ENCODE measurements at regions not wholly inside any gene's neighbourhood (a gene's known extent, or its start where the extent isn't known, plus 50 kb on each side); places are given as distances from the start of the nearest gene placed in this dataset.
A peak's percentile ranks its signal among the peaks of the same experiment; 100 is the strongest.

DNA sequence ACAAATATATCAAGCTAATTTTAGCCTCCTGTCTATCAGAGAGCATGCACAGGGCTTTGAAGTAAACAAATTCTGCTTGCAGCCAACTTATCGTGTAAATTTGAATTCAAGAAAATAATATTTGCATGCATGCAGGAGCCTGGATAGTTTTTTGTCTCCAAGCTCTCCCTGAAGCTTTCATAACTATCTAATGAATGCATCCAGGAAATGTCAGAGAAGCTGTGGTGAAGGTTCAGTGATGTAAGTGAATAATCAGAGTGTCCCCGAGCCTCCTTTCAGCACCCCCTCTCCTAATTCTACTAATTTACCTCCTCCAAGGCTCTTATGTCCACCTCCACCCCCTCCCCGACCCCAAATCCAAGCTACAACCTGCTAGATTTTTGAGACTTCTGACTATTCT is 172.0 kb upstream of the ZNF32 start:
- no peak for DNase-seq (ENCODE audit: low read depth in 3 of 3)

DNA sequence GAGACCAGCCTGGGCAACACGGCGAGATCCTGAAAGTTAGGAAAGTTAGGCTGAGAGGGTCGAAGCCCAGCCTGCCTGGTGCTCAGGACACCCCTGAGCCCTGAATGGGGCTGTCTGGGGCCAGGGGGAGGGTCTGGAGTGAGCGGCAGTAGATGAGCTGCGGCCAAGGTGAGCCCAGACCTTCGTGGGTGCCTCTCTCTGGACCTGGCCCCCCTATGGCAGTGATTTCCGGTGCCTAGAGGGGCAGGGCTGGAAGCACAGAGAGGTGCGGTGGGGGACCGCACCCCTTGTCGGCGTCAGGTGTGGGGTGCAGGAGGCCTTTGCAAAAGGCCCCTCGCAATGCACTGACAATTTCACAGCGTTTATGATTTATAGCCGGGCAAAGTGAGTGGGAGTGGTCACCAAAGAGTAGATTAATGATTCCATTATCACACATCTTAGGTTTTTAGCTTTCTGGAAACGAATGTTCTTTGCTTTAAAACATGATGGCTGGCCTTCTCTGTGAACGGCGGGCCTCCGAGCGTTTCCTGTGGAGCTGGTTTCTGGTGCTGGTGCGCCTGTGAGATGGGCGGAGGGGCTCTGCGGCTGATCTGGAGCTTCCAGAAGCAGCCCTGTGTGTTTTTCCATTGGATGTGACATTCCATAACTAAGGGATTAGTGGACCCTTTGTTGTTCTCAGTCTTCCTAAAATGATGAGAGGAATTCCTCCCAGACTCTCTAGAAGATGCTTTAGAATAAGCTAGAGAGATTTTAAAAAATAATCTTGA is 171.0 kb upstream of the ZNF32 start:
- no peak for DNase-seq (ENCODE audit: low read depth in 3 of 3)

DNA sequence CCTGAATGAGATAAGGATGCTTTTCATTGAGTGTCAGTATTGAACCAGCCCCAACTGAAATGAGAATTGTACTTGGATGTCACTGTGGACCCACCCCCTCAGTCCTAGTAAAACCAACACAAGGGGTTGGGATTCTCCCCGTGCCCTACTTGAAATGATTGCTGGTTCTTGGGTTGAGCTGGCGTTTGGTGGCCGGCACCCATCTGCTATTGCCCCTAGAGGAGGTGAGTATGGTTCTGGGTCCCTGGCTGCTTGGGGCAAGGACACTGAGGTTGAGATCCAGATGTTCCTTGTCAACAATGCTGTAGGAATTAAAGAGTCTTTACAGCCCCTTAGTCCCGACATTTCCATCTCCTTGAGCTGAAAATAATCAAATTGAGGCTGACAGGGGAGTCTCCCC is 170.0 kb upstream of the ZNF32 start:
- DNase-seq (ENCODE audit: low read depth in 3 of 3) = no peak

DNA sequence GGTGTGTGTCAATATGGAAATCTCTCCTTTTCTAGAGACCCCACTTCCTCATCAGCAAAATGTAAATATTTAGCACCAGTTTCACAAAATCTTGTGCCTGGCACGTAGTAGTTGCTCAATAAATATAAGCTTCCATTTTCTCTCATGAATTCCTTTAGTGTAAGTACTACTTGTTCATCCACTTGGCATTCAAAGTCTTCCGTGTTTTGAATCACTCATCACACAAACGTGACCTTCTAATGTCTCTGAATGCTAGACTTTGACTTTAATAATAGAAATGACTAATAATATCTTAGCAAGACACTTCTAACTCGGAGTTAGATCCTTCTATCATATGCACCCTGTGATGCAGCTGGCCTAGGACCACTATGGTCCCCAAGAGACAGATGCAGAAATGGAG is 168.7 kb upstream of the ZNF32 start:
- no peak for DNase-seq (ENCODE audit: low read depth in 3 of 3)

DNA sequence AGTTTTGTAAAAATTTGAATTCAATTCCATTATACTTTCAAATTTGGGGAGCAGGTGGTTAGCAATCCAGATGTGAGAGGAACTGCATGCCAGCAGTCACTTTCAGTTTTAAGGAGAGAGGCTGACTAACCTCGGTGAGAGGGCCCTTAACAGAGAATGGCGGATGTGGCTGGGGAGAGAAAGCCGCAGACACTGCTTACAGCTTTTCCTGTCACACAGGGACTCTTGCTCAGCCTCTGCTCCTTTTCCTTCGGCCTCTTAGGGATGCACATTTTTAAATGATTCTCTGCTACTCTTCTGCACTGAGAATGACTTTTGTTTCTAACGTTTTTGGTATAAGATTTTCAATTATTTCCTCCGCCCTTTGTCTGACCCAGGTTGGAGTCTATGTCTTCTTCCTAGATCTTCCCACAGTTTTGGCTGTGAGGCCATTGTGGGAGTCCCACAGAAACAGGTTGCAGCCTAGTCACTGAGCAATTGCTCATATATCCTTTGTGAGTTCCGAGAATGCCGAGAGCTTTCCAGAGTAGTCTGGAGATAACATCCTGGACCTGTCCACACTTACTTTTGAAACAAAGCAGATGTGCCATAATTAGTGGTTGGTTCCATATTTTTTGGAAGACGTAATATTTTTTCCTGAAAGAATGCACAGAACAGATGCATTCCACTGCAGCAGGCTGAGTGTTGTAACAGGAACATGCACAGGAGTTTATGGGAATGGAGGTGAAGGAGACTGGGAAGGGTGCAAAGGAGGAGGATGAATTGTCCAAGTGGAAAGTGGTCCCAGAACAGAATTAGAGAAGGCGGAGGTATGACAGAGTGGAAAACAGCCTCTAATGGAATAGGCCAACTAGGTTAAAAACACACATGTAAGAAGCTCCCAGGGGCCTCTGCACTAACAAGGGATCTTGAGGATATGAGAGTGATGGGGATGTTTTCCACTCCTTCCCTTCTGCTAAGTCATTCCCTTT is 168.0 kb upstream of the ZNF32 start:
- peak; percentile 44 to 70 (median 63) for DNase-seq (ENCODE audit: low read depth in 3 of 3)

DNA sequence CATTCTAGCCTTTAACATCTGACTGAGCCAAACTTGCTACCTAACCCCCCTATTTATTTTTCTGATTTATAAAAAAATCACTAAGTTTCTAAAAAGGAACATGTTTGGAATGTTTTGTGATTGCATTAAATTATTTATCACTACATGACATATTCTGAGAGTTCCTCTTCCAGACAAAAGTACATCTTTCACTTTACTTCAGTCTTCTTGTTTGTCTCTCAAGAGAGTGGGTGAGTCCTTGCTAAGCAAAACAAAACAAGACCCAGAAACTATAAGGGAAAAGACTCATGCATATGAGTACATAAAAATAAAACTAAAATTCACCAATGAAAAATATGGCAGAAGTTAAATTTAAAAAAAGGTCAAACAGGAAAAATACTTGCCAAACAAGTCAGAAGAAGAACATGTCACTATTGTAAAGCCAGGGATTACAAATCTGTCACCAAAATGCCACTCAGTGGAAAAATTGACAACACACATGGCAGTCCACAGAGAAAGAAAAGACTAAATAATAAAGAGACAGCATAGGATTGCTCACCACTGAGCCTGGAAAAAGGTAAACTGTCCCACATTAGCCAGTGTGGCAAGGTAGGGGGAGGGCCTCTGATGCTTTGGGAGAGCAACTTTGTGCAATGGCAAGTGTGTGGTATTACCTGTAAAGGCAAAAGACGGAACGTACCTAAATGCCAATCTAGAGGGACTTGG is 166.7 kb upstream of the ZNF32 start:
- no peak for DNase-seq (ENCODE audit: low read depth in 3 of 3)

DNA sequence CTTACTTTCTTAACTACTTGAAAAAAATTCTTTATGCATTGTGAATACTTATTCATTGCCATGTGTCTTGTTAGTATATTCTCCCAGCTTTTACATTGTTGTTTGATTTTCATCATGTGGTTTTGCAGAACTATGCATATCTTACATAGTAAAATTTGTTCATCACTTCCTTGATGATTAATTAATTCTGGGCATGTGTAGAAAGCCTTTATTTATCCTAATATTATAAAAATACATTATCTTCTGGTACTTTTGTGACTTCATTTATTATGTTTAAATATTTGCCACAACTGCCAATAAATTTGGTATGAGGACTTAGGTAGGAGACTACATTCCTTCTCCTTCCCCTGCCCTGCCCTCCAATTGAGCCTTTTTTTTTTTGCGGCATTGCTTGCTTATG is 166.0 kb upstream of the ZNF32 start:
- no peak for DNase-seq (ENCODE audit: low read depth in 3 of 3)

DNA sequence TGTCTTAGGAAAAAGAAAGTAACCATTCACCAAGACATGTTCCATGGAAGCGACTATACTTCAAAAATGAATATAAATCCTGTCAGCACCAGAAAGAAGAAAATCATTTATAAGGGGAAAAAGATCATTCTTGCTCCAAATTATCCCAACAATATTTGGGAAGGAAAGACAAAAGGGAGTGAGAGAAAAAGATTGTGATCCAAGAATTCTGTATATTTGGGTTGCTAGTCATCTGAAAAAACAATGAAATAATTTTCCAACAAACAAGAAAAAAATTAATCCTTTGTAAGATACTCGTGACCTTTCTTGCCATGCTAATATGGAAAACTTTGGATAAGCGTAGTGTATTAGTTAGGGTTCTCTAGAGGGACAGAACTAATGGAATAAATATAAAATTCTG is 163.2 kb upstream of the ZNF32 start:
- no peak for DNase-seq (ENCODE audit: low read depth in 3 of 3)

DNA sequence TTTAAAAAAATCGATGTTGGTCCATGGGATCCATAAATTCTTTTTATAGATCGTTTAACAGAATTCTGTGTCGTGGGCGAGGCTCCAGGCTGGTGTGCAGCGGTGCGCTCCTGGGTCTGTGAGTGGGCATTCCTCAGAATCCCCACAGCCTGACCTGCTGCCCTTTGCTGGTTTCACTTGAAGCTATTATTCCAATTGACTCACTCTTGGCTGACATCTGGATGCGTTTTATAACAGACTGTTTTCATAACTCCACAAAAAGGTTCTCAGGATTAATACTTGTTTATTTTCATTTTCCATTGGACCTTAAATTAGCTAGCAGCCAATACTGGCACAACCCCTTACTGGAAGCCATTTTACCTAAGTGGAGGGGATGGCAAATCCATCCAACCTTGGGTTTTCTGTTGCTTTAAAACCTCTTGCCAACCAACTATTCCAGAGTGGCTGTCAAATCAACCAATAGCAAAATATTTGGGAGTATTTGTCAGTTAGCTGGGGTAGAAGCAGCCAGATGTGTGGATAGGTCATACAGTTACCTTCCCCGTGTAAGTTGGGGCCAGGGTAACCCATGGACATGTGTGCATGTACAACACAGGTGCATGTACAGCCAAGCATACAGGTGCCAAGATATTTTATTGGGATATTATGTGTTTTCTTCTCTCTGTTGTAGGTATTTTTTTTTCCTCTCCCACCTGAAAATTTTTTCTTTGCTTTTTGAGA is 160.7 kb upstream of the ZNF32 start:
- DNase-seq (ENCODE audit: low read depth in 3 of 3) = no peak

DNA sequence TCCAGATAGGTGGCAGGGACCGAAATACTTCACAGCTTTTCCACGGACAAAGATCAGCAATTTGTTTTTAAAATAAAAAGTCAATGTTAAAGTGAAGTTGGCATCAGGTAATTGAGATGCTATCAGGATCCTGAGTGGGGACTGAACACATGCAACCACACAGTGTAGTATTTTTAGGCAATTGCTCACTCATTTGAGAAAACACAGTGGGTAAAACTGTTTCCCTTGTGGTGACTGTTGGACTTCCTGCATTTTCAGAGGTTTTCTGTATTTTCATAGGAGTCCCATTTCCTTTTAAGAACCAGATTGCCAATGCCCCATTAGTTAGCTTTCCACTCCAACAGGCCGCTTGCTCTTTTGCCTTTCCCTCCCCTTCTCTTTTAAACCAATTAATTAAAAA is 159.5 kb upstream of the ZNF32 start:
- DNase-seq (ENCODE audit: low read depth in 3 of 3) = no peak

DNA sequence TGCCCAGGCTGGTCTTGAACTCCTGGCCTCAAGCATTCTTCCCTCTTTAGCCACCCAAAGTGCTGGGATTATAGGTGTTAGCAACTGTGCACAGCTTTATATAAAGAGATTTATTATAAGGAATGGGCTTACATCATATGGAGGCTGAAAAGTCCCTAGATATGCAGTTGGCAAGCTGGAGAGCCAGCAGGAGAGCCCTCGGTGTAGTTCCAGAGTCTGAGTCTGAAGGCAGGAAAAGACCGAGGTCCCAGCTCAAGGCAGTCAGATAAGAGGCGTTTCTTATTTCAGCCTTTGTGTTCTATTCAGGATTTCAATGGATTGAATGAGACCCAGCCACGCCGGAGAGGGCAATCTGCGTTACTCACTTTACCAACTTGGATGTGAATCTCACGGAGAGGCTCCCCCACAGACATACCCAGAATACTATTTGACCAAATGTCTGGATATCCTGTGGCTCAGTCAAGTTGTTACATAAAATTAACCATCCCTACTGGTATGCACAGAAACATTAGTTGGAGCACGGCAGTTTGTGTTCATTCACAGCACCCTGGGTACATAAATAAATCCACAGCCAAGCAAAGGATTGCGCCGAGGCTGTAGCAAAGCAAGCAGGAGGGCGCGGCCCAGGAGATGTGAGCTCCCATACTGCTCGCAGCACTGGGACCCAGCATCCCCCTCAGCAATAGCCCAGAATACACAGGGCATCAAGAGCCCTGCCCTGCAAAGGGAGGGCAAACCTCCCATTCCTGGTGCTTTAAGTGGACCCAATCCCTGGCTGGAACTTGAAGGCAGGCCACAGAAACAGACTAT is 158.4 kb upstream of the ZNF32 start:
- no peak for DNase-seq (ENCODE audit: low read depth in 3 of 3)

DNA sequence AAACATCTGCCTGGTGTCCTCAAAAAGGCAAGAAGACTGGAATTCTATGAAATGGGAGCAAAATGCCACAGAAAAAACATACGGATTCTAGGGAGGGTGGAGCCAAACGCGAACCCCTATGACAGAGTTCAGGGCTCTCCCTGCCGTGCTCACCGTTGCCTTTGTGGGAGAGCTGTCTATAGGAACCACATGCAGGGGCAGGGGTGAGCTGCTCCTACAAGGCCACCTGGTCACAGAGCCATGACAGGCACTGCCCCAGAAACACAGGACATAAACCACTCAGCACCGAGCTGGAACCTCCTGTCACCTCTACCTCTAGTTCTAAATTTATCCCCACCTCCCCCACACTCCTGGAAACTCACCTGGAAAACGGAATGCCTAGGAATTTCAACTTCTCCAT is 155.1 kb upstream of the ZNF32 start:
- no peak for DNase-seq (ENCODE audit: low read depth in 3 of 3)

DNA sequence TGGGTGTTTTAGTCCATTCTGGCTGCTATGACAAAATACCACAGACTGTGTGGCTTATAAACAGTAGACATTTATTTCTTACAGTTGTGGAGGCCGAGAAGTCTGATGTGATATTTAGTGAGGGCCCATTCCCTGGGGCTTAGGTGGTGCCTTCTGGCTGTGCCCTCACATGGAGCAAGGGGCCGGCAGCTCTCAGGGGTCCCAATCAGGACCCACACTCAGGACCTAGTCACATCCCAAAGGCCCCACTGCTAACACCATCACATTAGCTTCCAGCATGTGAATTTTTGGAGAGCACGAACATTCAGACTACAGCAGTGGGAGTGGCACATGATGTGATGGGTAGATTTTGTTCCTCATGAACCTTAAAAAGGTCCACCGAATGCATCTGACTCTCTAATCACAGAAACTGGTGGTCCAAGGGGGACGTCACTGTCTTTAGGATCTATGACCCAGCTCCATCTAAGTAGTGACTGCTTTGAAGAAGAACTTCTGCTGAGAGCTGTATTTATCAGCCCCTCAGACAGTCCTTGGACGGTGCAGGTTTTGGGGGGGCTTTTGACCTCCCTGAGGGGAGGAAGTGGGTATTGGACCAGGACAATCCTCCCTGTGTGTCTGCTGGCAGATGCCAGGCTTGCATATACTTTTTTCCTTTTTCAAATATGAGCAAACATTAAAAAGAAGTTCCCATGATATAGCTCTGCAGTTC is 154.5 kb upstream of the ZNF32 start:
- no peak for DNase-seq (ENCODE audit: low read depth in 3 of 3)

DNA sequence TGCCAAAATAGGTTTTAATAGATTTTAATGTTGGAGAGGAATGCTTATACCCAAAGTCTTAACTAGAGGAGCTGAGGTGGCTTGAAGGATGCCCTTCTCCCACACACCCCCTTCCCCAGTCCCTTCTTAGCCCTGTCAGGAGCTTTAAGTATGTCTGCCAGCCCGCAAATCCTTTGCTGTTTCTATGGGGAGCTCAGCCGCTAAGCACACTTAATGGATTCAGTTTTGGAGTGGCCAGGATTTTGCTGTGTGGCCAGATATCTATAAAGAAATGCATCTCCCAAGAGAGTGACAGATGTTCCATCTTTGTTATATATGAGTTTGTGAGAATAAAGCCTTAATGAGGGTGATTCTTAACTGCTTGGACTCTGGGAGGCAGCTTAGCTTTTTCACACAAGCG is 152.9 kb upstream of the ZNF32 start:
- DNase-seq (ENCODE audit: low read depth in 3 of 3) = no peak

DNA sequence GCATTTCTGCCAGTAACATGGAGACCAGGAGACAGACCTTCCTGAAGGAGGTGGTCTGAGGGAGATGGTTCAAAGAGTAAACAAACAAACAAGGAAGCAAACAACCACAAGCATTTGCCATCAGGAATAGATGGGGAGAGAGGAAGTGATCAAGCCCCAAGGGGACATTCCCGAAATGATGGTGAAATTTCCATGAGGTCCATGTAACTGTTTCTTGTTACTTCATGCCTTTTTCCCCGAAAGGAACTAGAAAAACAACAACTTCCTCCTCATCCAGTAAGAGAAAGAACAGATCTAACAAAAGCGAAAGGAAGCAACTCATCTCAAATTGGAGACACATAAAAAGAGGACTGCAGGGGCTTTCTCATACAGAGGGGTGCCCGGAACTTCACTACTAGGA is 152.5 kb upstream of the ZNF32 start:
- no peak for DNase-seq (ENCODE audit: low read depth in 3 of 3)

DNA sequence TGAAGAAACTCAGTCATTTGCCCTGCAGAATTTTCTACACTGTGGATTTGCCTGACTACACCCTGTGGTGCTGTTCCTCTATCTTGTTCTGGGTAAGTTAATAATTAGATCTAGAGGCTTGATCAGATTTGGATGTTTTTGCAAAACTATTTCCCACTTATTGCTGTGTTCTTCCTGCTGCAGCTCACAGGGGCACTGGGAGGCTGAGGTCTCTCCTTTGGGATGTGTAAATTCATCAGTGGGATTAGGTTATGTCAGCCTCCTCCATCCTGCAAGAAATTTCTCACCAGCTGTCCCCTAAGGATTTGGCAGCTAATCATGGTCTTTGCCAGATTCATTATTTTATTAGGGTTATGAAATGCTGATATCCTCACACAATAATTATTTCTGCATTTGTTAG is 148.1 kb upstream of the ZNF32 start:
- DNase-seq (ENCODE audit: low read depth in 3 of 3) = no peak

DNA sequence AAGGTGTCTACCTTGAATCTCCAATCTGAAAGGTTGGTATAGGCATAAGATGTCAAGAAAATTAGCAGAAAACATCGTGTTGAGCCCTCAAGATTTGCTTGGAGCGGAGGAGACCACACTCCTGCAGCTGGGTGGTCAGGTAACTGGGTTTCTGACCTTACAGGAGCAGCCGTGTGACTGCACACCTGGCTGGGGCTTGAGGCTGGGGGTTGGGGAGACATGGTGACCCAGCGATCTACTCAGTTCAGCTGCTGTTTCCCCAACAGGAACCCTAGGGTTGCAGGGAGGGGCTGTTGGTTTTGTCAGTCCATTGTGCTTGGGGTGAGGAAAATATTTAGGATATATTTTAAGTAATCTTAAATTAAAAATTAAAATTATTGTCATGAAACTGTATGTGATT is 147.0 kb upstream of the ZNF32 start:
- DNase-seq (ENCODE audit: low read depth in 3 of 3) = no peak

DNA sequence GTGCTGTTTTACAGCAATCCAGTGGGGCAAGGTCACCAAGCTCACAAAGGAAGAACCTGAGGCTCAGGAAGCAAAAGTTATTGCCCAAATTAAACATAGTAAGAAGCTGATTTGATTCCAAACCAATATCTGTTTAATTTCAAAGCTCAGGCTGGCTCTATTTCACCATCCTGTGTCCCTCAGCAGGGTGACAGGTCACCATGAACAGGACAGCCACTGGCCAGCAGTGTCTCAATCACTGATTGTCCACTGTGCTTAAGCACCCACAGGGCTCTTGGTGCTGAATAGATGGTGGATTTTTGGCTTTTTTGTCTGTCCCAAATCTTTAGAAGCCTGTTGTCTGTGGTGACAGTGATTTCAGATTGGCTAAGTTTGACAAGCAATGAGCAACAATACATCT is 146.4 kb upstream of the ZNF32 start:
- no peak for DNase-seq (ENCODE audit: low read depth in 3 of 3)

DNA sequence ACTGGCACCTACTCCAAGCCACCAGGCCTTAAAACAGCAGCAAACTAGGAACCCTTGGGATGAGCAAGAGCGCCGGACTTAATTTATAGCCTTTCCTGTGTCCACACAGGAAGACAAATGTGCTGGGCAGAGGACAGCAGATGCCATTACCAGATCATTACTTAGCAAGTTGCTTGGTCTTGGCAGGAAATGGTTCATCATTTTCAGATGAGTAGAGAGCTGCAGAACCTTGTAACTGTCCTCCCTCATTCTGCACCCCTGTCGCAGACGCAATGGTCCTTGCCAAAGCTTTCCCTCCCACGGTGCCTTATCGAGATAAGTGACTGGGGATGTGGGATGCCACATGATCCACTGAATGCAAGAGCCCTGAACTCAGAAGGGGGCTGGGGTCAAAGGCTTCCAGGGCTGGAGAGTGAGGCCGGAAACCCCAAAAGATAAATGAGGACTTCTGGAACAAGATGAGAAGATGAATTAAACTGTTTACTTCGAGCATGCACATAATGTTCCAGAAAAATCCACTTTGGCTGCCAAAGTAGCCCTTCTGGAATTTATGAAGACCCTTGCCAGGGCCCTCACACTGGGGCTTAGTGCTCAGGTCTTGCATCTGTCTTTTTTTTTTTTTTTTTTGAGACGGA is 145.6 kb upstream of the ZNF32 start:
- no peak for DNase-seq (ENCODE audit: low read depth in 3 of 3)

DNA sequence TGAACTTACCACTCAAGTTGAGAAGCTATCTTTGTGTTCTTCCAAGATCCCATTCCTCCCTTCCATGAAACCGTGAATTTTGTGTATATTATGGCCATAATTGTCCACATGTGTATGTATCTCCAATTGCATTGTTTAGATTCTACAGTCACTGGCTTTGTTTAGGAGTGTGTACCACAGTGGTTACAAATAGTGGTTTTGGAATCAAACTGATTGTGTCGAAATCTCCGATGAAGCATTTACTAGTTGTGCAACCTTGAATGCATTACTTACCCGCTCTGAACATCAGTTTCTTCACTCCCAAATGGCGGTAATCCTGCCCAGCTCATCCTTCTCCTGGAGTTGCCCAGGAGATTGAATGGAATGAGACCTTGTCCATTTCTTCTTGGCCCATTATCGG is 145.0 kb upstream of the ZNF32 start:
- DNase-seq (ENCODE audit: low read depth in 3 of 3) = no peak

Data from stimulated activated CD4-positive, alpha-beta T cell treated with anti-CD3 and anti-CD28 coated beads, TNF-alpha, amount 100 ng/mL, for 48 hours (primary cell).